IMR-90 (cell line): ENCODE measurements at regions not wholly inside any gene's neighbourhood (a gene's known extent, or its start where the extent isn't known, plus 50 kb on each side); places are given as distances from the start of the nearest gene placed in this dataset.

Experiments used
- ATAC-seq: fragments of 200-7000 bp; cut with Tn5 transposase; 2 replicates; pipeline ENCODE4 v1.9.1; 2020; ENCODE audit warnings: low read depth, mild to moderate bottlenecking, moderate library complexity
- BruUV-seq: library from RNA; stranded (reverse); fragments of 400-500 nt; replicated peaks from 2 replicates; lab custom pipeline; 2021; lab: Mats Ljungman, UMichigan
- CTCF ChIA-PET: fragments of 300-600 bp; formaldehyde crosslinking; extraction: SDS; loops from one replicate; lab custom pipeline; 2021; ENCODE audit warnings: antibody characterized with exemption; lab: Yijun Ruan, JAX
- POLR2A ChIA-PET: fragments of 300-600 bp; sonication (Branson Sonifier 250); formaldehyde crosslinking; loops from one replicate; lab custom pipeline; 2022; ENCODE audit warnings: antibody characterized with exemption; ENCODE audit not compliant: unreplicated experiment; lab: Charles Lee
- DNase-seq: peaks from one replicate; pipeline ENCODE4 v3.0.0; 2013
- H2AFZ ChIP-seq: replicated peaks from 2 replicates; pipeline ENCODE3; 2013; ENCODE audit warnings: low read length, mild to moderate bottlenecking; ENCODE audit not compliant: poor library complexity
- H2AK5ac ChIP-seq: 2 replicates; pipeline ENCODE4 v1.6.1; 2013; ENCODE audit warnings: low read depth, low read length, inconsistent platforms
- H2AK9ac ChIP-seq: replicated peaks from 2 replicates; pipeline ENCODE3; 2013; ENCODE audit warnings: mild to moderate bottlenecking, low read depth, low read length, moderate library complexity; ENCODE audit not compliant: poor library complexity
- H2BK120ac ChIP-seq: 2 replicates; pipeline ENCODE4 v1.6.1; 2013; ENCODE audit warnings: low read depth, low read length, inconsistent platforms
- H2BK15ac ChIP-seq: 3 replicates; pipeline ENCODE4 v1.6.1; 2013; ENCODE audit warnings: low read depth, low read length, inconsistent platforms
- H2BK20ac ChIP-seq: 2 replicates; pipeline ENCODE4 v1.6.1; 2013; ENCODE audit warnings: low read depth, mild to moderate bottlenecking, inconsistent platforms, low read length, moderate library complexity
- H2BK5ac ChIP-seq: 2 replicates; pipeline ENCODE4 v1.6.1; 2013; ENCODE audit warnings: mild to moderate bottlenecking, low read depth, low read length, inconsistent platforms; ENCODE audit not compliant: poor library complexity, severe bottlenecking
- H3K14ac ChIP-seq: replicated peaks from 2 replicates; pipeline ENCODE4 v1.6.1; 2013; ENCODE audit warnings: low read depth, low read length, inconsistent platforms
- H3K18ac ChIP-seq: 2 replicates; pipeline ENCODE4 v1.6.1; 2013; ENCODE audit warnings: low read depth, low read length, control low read depth
- H3K23ac ChIP-seq: 2 replicates; pipeline ENCODE4 v1.6.1; 2013; ENCODE audit warnings: low read depth, low read length, inconsistent platforms
- H3K27ac ChIP-seq: 2 replicates; pipeline ENCODE4 v1.5.1; 2013; ENCODE audit warnings: mild to moderate bottlenecking, control low read depth, low read length; ENCODE audit not compliant: insufficient read depth
- H3K27me3 ChIP-seq: 2 replicates; pipeline ENCODE4 v1.6.1; 2013; ENCODE audit warnings: low read length; ENCODE audit not compliant: control insufficient read depth, insufficient read depth
- H3K36me3 ChIP-seq: 2 replicates; pipeline ENCODE4 v1.6.1; 2013; ENCODE audit warnings: low read length, mixed read lengths; ENCODE audit not compliant: control insufficient read depth, insufficient read depth
- H3K4ac ChIP-seq: 2 replicates; pipeline ENCODE4 v1.6.1; 2013; ENCODE audit warnings: low read depth, low read length, inconsistent platforms
- H3K4me1 ChIP-seq: 2 replicates; pipeline ENCODE4 v1.6.1; 2013; ENCODE audit warnings: low read length, mixed read lengths; ENCODE audit not compliant: control insufficient read depth, insufficient read depth
- H3K4me2 ChIP-seq: 2 replicates; pipeline ENCODE4 v1.6.1; 2013; ENCODE audit warnings: low read depth, mild to moderate bottlenecking, control low read depth, low read length, moderate library complexity
- H3K4me3 ChIP-seq: 2 replicates; pipeline ENCODE4 v1.5.1; 2013; ENCODE audit warnings: low read depth, mild to moderate bottlenecking, control low read depth, low read length, moderate library complexity; ENCODE audit not compliant: insufficient read depth
- H3K56ac ChIP-seq: 2 replicates; pipeline ENCODE4 v1.6.1; 2013; ENCODE audit warnings: low read length, inconsistent platforms; ENCODE audit not compliant: insufficient read depth; ENCODE audit errors: extremely low read depth
- H3K79me1 ChIP-seq, 2 experiments: 2 replicates each; pipeline ENCODE4 v1.6.1; 2013; ENCODE audit warnings: low read length in 2 of 2, inconsistent platforms in 1 of 2, low read depth in 1 of 2
- H3K9ac ChIP-seq: 2 replicates; pipeline ENCODE4 v1.6.1; 2013; ENCODE audit warnings: low read depth, low read length, control low read depth
- H3K9me1 ChIP-seq: 2 replicates; pipeline ENCODE4 v1.6.1; 2013; ENCODE audit warnings: low read length, inconsistent platforms; ENCODE audit not compliant: insufficient read depth
- H3K9me3 ChIP-seq: 2 replicates; pipeline ENCODE4 v1.6.1; 2013; ENCODE audit warnings: low read length; ENCODE audit not compliant: control insufficient read depth, insufficient read depth
- H4K20me1 ChIP-seq: 2 replicates; pipeline ENCODE4 v1.6.1; 2013; ENCODE audit warnings: low read length, inconsistent platforms; ENCODE audit not compliant: insufficient read depth
- H4K5ac ChIP-seq: 2 replicates; pipeline ENCODE4 v1.6.1; 2013; ENCODE audit warnings: mild to moderate bottlenecking, low read depth, low read length, control low read depth
- H4K8ac ChIP-seq, 2 experiments: 2 replicates each; pipeline ENCODE4 v1.6.1; 2013; ENCODE audit warnings: low read depth in 2 of 2, low read length in 2 of 2, control low read depth in 1 of 2, inconsistent platforms in 1 of 2
- H4K91ac ChIP-seq: 2 replicates; pipeline ENCODE4 v1.6.1; 2013; ENCODE audit warnings: low read depth, low read length, inconsistent platforms; ENCODE audit not compliant: insufficient read depth
- CHD1 ChIP-seq: IDR thresholded peaks from 2 replicates; pipeline ENCODE4 v1.6.1; 2012; ENCODE audit warnings: low read depth, low read length, improper control_type of control experiment
- MAFK ChIP-seq: IDR thresholded peaks from 2 replicates; pipeline ENCODE4 v1.6.1; 2012; ENCODE audit warnings: low read depth, low read length, improper control_type of control experiment
- NFE2L2 ChIP-seq: fragments of 150-350 bp; IDR thresholded peaks from 2 replicates; pipeline ENCODE4 v1.6.1; 2016; ENCODE audit warnings: low read depth, mild to moderate bottlenecking, low read length
- WGBS, 2 experiments: methylation state at CpG; one replicate each; pipeline versions ENCODE4 v1.1.5 to v1.1.7; 2013; ENCODE audit warnings: missing lambda C conversion rate in 2 of 2; ENCODE audit not compliant: insufficient read length in 1 of 2; ENCODE audit errors: extremely low coverage in 2 of 2; 5-methylcytosine and 5-hydroxymethylcytosine counted together
- dilution Hi-C: fragments of 300-500 bp; cut with HindIII; formaldehyde crosslinking; loops from one replicate; pipeline ENCODE4 v1.14.3; 2018; ENCODE audit warnings: low sequenced_read_pairs; ENCODE audit not compliant: unreplicated experiment
- in situ Hi-C: fragments of 300-500 bp; cut with MboI; formaldehyde crosslinking; loops from 3 replicates; pipeline ENCODE4 v1.14.3; 2019; ENCODE audit warnings: low sequenced_read_pairs, inconsistent platforms, mixed read lengths
- intact Hi-C: fragments of 100-400 bp; cut with micrococcal nuclease; formaldehyde crosslinking; loops from 2 replicates; pipeline ENCODE4 v1.10.0; 2022

GRCh38 chr13:61204025-61204424 lies 211.6 kb downstream of the PCDH20 start:
- Histone ChIP-seq H3K9me3 (0 out of 2 replicates have a peak, but pooled peaks cover 2% of the 10 kb centered on the region), H3K27me3 (no peaks in the 10 kb centered on the region), H2BK15ac (no peak overlapping the region), H4K91ac (no peak overlapping the region), H3K4me1 (no peaks in the 10 kb centered on the region), H3K36me3 (no peaks in the 10 kb centered on the region), H2BK20ac (no peak overlapping the region), H3K23ac (no peak overlapping the region), H3K27ac (no peak overlapping the region), H4K20me1 (no peaks in the 10 kb centered on the region), H3K4me2 (no peak overlapping the region), H2AFZ (no peak overlapping the region), H3K9me1 (no peaks in the 10 kb centered on the region), H2AK5ac (no peak overlapping the region), H4K8ac (no peak overlapping the region), H3K9ac (no peak overlapping the region), H3K18ac (no peak overlapping the region), H3K79me1 (no peaks in the 10 kb centered on the region), H2AK9ac (no peak overlapping the region), H4K5ac (no peak overlapping the region), H2BK5ac (no peak overlapping the region), H3K4ac (no peak overlapping the region), H3K56ac (no peak overlapping the region), H3K14ac (no peak overlapping the region), H2BK120ac (no peak overlapping the region), H3K4me3 (no peak overlapping the region)
- no peak for ATAC-seq
- no TSS peak for BruUV-seq
- in situ Hi-C loops = no loop called here
- CTCF ChIA-PET = no interaction called here
- WGBS, 2 experiments = no CpG with 5 or more reads among the region's 1 CpG
- TF ChIP-seq CHD1 = no peak
- TF ChIP-seq NFE2L2 = no peak
- TF ChIP-seq MAFK = peak; percentile 41
- DNase-seq = no peak
- intact Hi-C loops = no loop called here
- dilution Hi-C loops = no loop called here
- POLR2A ChIA-PET = no interaction called here
